RWPE1 (cell line): ENCODE measurements at regions not wholly inside any gene's neighbourhood (a gene's known extent, or its start where the extent isn't known, plus 50 kb on each side); places are given as distances from the start of the nearest gene placed in this dataset.
"Not testable (repeated sequence)": the region's sequence is repeated elsewhere in the genome, so short reads cannot be mapped to it uniquely, and the experiment has no call there.

Experiments used
- CTCF ChIA-PET: fragments of 350-600 bp; sonication (Branson Sonifier 250); formaldehyde crosslinking; extraction: SDS; loops from one replicate; lab custom pipeline; 2021; lab: Yijun Ruan, JAX
- POLR2A ChIA-PET: fragments of 400-600 bp; formaldehyde crosslinking; extraction: SDS; loops from one replicate; lab custom pipeline; 2020; ENCODE audit warnings: antibody characterized with exemption; ENCODE audit not compliant: low non-redundant PET; lab: Yijun Ruan, JAX
- DNase-seq: peaks from one replicate; pipeline ENCODE4 v3.0.0; 2012; ENCODE audit warnings: low spot score
- H3K27ac ChIP-seq: fragments of 450-650 bp; 2 replicates; pipeline ENCODE4 v1.5.1; 2017
- TF ChIP-seq, protein P1 (sequence below): fragments of 450-650 bp; conservative IDR thresholded peaks from 2 replicates; pipeline ENCODE4 v1.5.1; 2017; ENCODE audit warnings: low read depth, mild to moderate bottlenecking

GRCh38 chr4:154984616-154985015, 203.5 kb downstream of the RBM46 start:
- DNase-seq, result no peak
- TF ChIP-seq, protein P1, sequence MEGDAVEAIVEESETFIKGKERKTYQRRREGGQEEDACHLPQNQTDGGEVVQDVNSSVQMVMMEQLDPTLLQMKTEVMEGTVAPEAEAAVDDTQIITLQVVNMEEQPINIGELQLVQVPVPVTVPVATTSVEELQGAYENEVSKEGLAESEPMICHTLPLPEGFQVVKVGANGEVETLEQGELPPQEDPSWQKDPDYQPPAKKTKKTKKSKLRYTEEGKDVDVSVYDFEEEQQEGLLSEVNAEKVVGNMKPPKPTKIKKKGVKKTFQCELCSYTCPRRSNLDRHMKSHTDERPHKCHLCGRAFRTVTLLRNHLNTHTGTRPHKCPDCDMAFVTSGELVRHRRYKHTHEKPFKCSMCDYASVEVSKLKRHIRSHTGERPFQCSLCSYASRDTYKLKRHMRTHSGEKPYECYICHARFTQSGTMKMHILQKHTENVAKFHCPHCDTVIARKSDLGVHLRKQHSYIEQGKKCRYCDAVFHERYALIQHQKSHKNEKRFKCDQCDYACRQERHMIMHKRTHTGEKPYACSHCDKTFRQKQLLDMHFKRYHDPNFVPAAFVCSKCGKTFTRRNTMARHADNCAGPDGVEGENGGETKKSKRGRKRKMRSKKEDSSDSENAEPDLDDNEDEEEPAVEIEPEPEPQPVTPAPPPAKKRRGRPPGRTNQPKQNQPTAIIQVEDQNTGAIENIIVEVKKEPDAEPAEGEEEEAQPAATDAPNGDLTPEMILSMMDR, result no peak
- no peak overlapping the region for H3K27ac ChIP-seq
- ChIA-PET POLR2A (no interaction called here), CTCF (no interaction called here)

DNA sequence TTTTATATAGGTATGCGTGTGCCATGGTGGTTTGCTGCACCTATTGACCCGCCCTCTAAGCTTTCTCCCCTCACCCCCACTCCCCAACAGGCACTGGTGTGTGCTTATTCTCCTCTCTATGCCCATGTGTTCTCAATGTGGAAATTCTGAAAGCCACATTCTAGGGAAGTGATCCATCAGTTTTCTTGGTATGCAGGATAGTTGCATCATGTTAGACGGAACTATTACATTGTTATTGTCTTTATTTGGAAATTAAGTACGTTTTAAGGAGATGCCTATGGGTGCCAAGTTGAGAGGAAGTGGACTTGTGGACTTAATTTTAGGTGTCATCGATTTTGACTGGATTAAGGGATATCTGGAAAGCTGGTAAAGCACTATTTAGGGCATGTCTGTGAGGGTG, 204.6 kb downstream of the RBM46 start:
- no peak for DNase-seq
- TF ChIP-seq, protein P1, result no peak
- H3K27ac ChIP-seq, result no peak overlapping the region
- POLR2A ChIA-PET, result no interaction called here
- CTCF ChIA-PET, result no interaction called here

DNA sequence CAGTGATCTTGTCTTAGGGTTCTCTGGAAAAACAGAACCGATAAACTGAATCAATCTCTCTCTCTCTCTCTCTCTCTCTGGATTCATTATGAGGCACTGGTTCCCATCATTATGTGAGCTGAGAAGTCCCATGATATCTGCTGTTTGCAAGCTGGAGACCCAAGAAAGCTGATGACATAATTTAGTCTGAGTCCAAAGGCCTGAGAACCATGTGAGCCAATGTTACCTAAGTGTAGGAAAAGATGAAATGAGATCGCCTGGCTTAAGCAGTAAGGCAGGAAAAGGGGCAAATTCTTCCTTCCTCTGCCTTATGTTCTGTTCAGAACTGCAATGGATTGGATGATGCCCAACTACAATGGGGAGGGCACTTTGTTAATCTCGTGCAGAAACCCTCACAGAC, 207.4 kb downstream of the RBM46 start:
- H3K27ac ChIP-seq, result no peak overlapping the region
- ChIA-PET POLR2A (no interaction called here), CTCF (interaction anchor here (0.5 kb wide), 1 partner anchor 153 kb away, joined by 5 read pairs; no protein-coding TSS in a partner anchor)
- no peak for DNase-seq
- TF ChIP-seq, protein P1, result no peak

- ChIA-PET POLR2A (no interaction called here), CTCF (interaction anchor here (0.5 to 0.6 kb wide), 2 partner anchors 35 to 176 kb away, joined by 3 read pairs; no protein-coding TSS in a partner anchor)
- no peak overlapping the region for H3K27ac ChIP-seq
- TF ChIP-seq, protein P1, result no peak
- no peak for DNase-seq
These were observed 208.4 kb downstream of the RBM46 start for GRCh38 chr4:154989511-154989910.

DNA sequence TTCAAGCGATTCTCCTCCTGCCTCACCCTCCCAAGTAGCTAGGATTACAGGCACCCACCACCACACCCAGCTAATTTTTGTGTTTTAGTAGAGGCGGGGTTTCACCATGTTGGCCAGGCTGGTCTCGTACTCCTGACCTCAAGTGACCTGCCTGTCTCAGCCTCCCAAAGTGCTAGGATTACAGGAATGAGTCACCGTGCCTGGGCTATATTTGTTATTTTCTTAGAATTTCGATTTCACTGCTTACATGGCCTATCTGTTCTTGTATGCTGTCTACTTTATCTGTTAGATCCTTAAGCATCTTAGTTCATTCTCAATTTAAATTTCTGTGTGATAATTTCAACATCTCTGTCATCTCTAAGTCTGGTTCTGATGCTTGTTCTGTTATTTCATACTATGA, 210.6 kb upstream of the NPY2R start:
- POLR2A ChIA-PET, H3K27ac ChIP-seq, DNase-seq: not testable (repeated sequence)
- CTCF ChIA-PET, result interaction anchor here (0.7 kb wide), 1 partner anchor 342 kb away, joined by 3 read pairs; no protein-coding TSS in a partner anchor

DNA sequence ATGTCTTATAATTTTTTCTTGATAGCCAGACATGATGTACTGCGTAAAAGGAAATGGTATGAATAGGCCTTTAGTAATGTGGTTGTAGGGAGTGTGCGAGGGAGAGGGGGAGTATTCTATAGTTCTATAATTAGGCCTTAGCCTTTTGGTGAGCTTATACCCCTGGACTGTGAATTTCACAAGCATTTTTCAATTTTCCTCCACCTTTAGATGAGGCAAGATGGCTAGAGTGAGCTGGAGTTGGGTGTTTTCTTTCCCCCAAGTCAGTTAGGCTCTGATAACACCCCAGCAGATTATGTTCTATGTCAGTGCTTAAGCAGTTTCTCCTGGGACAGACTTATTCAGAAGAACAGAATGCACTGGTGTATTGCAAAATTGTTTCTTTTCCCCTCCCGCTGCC, 210.2 kb upstream of the NPY2R start:
- TF ChIP-seq, protein P1, result no peak
- CTCF ChIA-PET, result no interaction called here
- POLR2A ChIA-PET, result no interaction called here
- H3K27ac ChIP-seq, result no peak overlapping the region
- DNase-seq, result no peak

GRCh38 chr4:154998773-154999172, 209.7 kb upstream of the NPY2R start:
- TF ChIP-seq, protein P1, result no peak
- no peak overlapping the region for H3K27ac ChIP-seq
- CTCF ChIA-PET, result no interaction called here
- DNase-seq, result no peak
- POLR2A ChIA-PET, result no interaction called here
